ENCODE measurements at regions not wholly inside any gene's neighbourhood (a gene's known extent, or its start where the extent isn't known, plus 50 kb on each side); places are given as distances from the start of the nearest gene placed in this dataset.

DNA sequence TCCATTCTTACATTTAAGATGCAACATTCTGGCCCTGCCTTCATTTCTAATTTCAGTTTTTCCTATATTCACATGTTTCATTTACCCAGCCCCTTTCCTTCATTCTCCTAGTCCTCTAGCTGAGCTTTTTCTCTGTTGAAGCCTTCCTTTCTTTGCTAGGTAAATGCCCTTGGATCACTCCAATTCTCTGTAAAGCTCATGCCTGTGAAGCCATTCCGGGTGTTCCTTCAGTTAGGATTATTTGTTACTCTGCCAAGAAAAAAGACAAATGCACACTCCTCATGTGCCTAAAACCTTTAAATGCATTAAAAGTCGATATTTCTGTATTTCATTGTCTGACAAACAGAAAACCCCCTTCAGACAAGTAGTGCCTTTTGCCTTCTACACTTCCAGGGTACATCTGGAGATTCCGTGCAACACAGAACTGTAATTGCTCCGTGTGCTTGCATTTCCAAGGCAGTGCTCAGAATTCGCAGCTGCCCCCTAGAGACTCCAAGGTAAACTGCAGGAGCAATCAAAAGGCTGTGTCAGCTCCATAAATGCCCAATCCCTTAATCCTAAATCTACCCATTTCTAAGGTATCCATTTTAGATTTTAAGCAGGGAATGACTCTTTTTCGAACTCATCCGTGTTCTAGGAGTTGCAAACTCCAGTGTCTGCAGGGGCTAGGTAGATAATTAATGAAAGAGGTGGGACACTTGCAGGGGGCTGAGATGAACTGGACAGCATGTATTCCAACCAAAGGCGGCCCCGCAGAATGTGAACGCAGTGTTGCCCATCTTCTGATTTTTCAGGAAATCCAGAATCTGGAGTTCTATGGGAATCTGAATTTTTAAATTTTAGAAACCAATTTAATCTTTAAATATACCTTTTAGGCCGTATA is 320.2 kb downstream of the GRIN2B start:
- no peak for DNase-seq (ENCODE audit: insufficient read length, low spot score, missing footprints)
- no peaks in the 10 kb centered on the region for H3K9me3 ChIP-seq (ENCODE audit: low read depth, low read length)
- H3K4me3 ChIP-seq (ENCODE audit: insufficient read depth, low read length) = no peak overlapping the region
- no peaks in the 10 kb centered on the region for H3K4me1 ChIP-seq (ENCODE audit: insufficient read depth, low read length)
- no peak overlapping the region for H2AFZ ChIP-seq (ENCODE audit: low read length)
- H4K20me1 ChIP-seq (ENCODE audit: insufficient read depth, low read length) = no peaks in the 10 kb centered on the region
- no peak overlapping the region for H3K4me2 ChIP-seq (ENCODE audit: insufficient read depth, low read length)
- H3K79me2 ChIP-seq (ENCODE audit: insufficient read depth, low read length) = no peaks in the 10 kb centered on the region
- no peaks in the 10 kb centered on the region for H3K27me3 ChIP-seq (ENCODE audit: insufficient read depth, low read length)
- TF ChIP-seq, protein P1, sequence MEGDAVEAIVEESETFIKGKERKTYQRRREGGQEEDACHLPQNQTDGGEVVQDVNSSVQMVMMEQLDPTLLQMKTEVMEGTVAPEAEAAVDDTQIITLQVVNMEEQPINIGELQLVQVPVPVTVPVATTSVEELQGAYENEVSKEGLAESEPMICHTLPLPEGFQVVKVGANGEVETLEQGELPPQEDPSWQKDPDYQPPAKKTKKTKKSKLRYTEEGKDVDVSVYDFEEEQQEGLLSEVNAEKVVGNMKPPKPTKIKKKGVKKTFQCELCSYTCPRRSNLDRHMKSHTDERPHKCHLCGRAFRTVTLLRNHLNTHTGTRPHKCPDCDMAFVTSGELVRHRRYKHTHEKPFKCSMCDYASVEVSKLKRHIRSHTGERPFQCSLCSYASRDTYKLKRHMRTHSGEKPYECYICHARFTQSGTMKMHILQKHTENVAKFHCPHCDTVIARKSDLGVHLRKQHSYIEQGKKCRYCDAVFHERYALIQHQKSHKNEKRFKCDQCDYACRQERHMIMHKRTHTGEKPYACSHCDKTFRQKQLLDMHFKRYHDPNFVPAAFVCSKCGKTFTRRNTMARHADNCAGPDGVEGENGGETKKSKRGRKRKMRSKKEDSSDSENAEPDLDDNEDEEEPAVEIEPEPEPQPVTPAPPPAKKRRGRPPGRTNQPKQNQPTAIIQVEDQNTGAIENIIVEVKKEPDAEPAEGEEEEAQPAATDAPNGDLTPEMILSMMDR (IDR thresholded peaks at IDR 0.05; ENCODE audit: extremely low read depth, low read depth, low read length) = peak; percentile 82
- no peak overlapping the region for H3K27ac ChIP-seq (ENCODE audit: low read depth, low read length)
- H3K36me3 ChIP-seq (ENCODE audit: insufficient read depth, low read length) = no peaks in the 10 kb centered on the region

DNA sequence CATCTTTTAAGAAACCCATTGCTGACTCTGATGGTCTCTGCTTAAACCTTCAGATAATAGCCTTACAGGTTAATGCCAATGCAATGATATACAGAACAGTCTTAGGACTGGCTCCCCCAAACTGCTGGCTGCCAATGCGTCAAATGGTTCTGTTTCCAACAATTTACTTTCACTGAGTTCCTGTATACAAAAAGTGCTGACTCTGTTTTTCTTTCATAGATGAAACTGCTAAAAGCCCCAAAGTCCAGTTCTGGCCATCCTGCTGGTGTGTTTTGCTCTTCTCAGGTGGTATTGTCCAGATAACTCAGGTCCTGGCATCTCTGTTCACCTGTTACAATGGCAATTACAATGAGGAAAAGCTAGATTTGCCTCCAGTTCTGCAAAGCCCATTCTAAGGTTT is 326.9 kb downstream of the GRIN2B start:
- H3K36me3 ChIP-seq (ENCODE audit: insufficient read depth, low read length) = no peaks in the 10 kb centered on the region
- no peaks in the 10 kb centered on the region for H3K79me2 ChIP-seq (ENCODE audit: insufficient read depth, low read length)
- no peaks in the 10 kb centered on the region for H4K20me1 ChIP-seq (ENCODE audit: insufficient read depth, low read length)
- no peak overlapping the region for H3K4me2 ChIP-seq (ENCODE audit: insufficient read depth, low read length)
- no peaks in the 10 kb centered on the region for H3K9me3 ChIP-seq (ENCODE audit: low read depth, low read length)
- DNase-seq (ENCODE audit: insufficient read length, low spot score, missing footprints) = no peak
- no peaks in the 10 kb centered on the region for H3K27me3 ChIP-seq (ENCODE audit: insufficient read depth, low read length)
- no peak overlapping the region for H3K4me3 ChIP-seq (ENCODE audit: insufficient read depth, low read length)
- H2AFZ ChIP-seq (ENCODE audit: low read length) = no peak overlapping the region
- H3K27ac ChIP-seq (ENCODE audit: low read depth, low read length) = no peak overlapping the region
- TF ChIP-seq, protein P1 (IDR thresholded peaks at IDR 0.05; ENCODE audit: extremely low read depth, low read depth, low read length) = no peak
- H3K4me1 ChIP-seq (ENCODE audit: insufficient read depth, low read length) = no peaks in the 10 kb centered on the region

DNA sequence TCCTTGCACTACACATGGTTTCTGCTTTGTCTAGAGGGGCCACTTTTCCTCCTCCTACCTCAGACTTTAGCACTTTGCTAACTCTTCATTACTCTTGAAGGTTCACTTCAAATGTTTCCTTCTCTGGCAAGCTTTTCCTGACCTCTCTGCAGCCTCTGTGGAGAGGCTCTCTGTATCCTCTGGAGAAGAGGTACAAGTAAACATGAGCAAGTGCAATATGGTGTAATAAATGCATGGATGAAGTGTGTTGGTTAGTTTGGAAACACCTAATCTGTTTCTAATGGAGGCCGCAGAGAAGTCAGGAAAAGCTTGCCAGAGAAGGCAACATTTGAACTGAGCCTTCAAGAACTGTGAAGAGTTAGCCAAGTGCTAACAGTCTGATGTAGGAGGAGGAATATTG is 329.3 kb downstream of the GRIN2B start:
- Histone ChIP-seq H3K4me3 (ENCODE audit: insufficient read depth, low read length) (no peak overlapping the region), H3K79me2 (ENCODE audit: insufficient read depth, low read length) (no peaks in the 10 kb centered on the region), H3K4me2 (ENCODE audit: insufficient read depth, low read length) (no peak overlapping the region), H3K27me3 (ENCODE audit: insufficient read depth, low read length) (no peaks in the 10 kb centered on the region), H2AFZ (ENCODE audit: low read length) (no peak overlapping the region), H3K9me3 (ENCODE audit: low read depth, low read length) (no peaks in the 10 kb centered on the region), H4K20me1 (ENCODE audit: insufficient read depth, low read length) (no peaks in the 10 kb centered on the region), H3K36me3 (ENCODE audit: insufficient read depth, low read length) (no peaks in the 10 kb centered on the region), H3K27ac (ENCODE audit: low read depth, low read length) (no peak overlapping the region), H3K4me1 (ENCODE audit: insufficient read depth, low read length) (no peaks in the 10 kb centered on the region)
- TF ChIP-seq, protein P1 (IDR thresholded peaks at IDR 0.05; ENCODE audit: extremely low read depth, low read depth, low read length) = no peak
- no peak for DNase-seq (ENCODE audit: insufficient read length, low spot score, missing footprints)

DNA sequence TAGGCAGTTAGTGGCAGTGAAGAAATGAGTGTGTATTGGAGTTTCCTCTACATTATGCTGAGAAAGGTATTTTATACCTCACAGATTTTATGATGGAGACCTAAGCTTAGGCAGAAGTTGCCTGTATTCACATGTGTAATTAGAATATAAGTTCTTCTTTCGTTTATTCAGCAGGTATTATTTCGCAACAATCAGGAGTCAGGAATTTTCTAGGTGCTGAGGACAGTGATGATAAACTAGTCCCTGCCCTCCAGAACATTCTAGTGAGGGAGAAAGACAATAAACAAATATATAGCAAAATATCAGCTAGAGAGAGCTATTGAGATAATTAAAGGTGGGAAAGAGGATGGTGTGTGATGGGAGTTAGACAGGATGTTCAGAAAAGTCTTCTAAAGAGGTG is 345.7 kb downstream of the GRIN2B start:
- H2AFZ ChIP-seq (ENCODE audit: low read length) = no peak overlapping the region
- DNase-seq (ENCODE audit: insufficient read length, low spot score, missing footprints) = no peak
- TF ChIP-seq, protein P1 (IDR thresholded peaks at IDR 0.05; ENCODE audit: extremely low read depth, low read depth, low read length) = no peak
- H3K27me3 ChIP-seq (ENCODE audit: insufficient read depth, low read length) = no peaks in the 10 kb centered on the region
- H3K4me2 ChIP-seq (ENCODE audit: insufficient read depth, low read length) = no peak overlapping the region
- no peaks in the 10 kb centered on the region for H3K79me2 ChIP-seq (ENCODE audit: insufficient read depth, low read length)
- H3K9me3 ChIP-seq (ENCODE audit: low read depth, low read length) = no peaks in the 10 kb centered on the region
- H3K36me3 ChIP-seq (ENCODE audit: insufficient read depth, low read length) = no peaks in the 10 kb centered on the region
- no peaks in the 10 kb centered on the region for H4K20me1 ChIP-seq (ENCODE audit: insufficient read depth, low read length)
- no peak overlapping the region for H3K27ac ChIP-seq (ENCODE audit: low read depth, low read length)
- H3K4me3 ChIP-seq (ENCODE audit: insufficient read depth, low read length) = no peak overlapping the region
- H3K4me1 ChIP-seq (ENCODE audit: insufficient read depth, low read length) = no peaks in the 10 kb centered on the region

Measured in osteoblast (primary cell).